ENCODE measurements at regions not wholly inside any gene's neighbourhood (a gene's known extent, or its start where the extent isn't known, plus 50 kb on each side); places are given as distances from the start of the nearest gene placed in this dataset.

- TF ChIP-seq POLR2A (IDR thresholded peaks at IDR 0.05) = no peak
- no peak for TF ChIP-seq CTCF (IDR thresholded peaks at IDR 0.05)
Observed at GRCh38 chr4:171025343-171025742, 787.9 kb upstream of the GALNTL6 start.

All from right lobe of liver (tissue), 4 donors.